Activated CD4-positive, alpha-beta T cell treated with anti-CD3 and anti-CD28 coated beads, Interleukin-2, Interleukin-6, amounts not matched to agents 100 ng/mL and 50 ng/mL, durations not matched to agents 16 hours and 8 hours (primary cell): ENCODE measurements at regions not wholly inside any gene's neighbourhood (a gene's known extent, or its start where the extent isn't known, plus 50 kb on each side); places are given as distances from the start of the nearest gene placed in this dataset.

Source experiments
- DNase-seq: peaks from one replicate; pipeline ENCODE4 v3.0.0-alpha.2; 2020

GRCh38 chr6:28709478-28710349 lies 184.0 kb downstream of the GPX5 start:
- DNase-seq = peak; percentile 22

DNA sequence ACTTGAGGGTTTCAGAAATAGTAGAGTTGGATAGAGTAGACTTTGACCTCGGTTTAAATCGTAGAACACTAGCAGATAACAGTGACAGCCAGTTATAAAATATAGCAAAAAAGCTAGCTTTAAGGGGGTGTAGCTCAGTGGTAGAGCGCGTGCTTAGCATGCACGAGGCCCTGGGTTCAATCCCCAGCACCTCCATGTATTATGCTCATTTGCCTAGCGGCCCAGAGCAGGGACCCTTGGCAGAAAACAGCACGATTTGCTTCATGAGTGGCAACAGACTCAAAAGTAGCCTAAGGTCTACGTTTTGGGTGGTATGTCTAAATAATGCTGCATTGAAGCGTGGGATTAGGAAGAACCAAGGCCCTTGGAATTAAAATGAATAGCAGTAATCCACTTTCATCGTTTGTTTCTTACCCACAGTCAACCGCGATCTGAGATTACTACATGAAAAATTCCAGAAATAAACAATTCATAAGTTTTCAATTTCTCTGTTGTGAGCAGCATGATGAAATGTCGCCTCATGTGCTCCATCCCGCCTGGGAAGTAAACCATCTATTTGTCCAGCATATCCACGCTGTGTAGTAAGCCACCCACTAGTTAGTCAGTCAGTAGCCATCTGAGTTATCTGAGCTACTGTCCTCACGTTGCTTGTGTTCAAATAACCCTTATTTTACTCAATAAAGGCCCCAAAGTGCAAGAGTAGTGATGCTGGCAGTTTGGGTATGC lies 184.9 kb downstream of the GPX5 start:
- peak; percentile 88 for DNase-seq

GRCh38 chr6:28711325-28711724 lies 185.6 kb downstream of the GPX5 start:
- DNase-seq = no peak

GRCh38 chr6:28711788-28712341 lies 186.2 kb downstream of the GPX5 start:
- DNase-seq = no peak

DNA sequence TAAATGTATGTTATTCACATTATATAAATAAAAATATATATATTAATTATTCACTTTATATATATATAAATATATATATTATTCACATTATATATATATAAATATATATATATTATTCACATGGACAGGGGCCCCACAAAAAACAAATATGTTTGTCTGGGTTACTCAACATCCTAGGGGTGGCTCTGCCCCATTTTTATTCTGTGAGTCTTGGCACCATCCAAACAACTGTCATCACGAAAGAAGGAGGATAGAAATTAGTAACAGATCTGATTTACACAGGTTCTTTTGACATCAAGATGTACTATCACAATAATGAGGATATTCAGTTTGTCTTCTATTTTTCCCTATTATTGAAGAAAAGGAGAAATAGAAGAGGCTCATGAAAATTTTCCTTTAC lies 187.3 kb downstream of the GPX5 start:
- DNase-seq = no peak

DNA sequence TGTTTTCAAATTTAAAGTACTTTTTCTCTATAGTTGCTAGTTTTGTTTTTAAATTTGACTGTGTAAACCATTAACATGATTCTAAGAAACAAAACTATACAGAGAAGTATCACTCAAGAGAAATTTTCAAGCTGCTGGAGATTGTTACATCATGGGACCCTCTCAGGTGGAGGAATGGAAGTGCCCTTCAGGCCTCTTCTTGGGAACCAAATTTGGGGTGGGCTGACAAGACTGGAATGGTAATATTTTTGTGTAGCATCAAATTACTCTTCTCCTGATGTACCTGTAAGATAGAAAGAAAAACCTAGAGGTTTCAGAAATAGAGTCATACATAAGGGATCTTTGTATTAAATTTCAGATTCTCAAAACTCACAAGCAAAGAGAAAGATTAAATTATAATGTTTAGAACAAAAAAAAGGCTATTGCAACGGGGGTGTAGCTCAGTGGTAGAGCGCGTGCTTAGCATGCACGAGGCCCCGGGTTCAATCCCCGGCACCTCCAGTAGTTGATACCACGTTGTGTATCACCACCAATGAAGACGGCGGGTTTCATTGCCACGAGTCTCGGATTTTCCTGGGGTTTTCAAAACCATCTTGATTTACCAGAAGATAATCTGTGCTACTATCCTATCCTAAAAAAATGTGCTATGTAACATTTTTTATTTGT lies 193.7 kb downstream of the GPX5 start:
- peak; percentile 86 for DNase-seq

- no peak for DNase-seq
These were observed 194.9 kb downstream of the GPX5 start for GRCh38 chr6:28720357-28721231.

DNA sequence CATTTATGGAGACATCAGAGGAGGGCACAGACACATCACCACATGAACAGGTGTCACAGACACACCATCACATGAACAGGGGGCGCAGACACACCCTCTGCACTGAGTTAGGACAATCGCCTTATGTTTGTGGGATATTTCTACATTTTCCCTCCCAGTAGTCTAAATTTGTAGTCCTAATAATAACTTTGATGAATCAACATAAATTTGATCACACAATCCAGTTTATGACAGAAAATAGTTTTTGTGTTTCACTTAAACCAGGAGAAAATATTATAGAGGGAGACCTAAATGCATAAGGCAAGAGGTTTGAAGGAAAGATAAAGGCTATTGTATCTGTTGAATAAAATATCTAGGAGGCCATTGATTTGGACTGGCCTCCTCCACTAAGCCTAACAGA lies 195.7 kb downstream of the GPX5 start:
- no peak for DNase-seq

- no peak for DNase-seq
These were observed 198.7 kb downstream of the GPX5 start for GRCh38 chr6:28724395-28724794.

DNA sequence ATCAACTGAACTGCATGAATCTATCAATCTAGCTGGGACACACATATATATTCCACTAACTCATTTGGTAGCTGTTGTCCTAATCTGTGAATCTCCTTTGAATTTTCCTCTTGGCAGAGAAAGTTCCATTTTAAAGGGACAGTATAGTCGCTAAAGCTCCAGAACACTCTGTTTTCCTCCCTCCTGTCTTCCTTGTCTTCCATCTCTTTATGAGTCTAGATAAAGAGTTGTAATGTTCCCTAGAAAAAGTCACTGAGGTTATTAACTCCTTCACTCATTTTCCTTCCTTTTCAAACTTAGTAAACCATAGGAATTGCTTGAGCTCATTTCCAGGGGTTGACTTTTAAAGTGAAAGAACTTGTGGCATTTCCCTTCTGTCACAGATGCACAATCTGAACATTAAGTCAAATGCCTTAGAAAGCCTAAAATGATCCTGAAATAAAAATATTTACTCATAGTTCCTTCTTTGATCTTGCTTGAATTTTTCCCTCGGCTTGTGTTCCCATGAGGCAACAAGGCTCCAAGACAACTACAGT lies 198.4 kb downstream of the TRIM27 start:
- DNase-seq = no peak

DNA sequence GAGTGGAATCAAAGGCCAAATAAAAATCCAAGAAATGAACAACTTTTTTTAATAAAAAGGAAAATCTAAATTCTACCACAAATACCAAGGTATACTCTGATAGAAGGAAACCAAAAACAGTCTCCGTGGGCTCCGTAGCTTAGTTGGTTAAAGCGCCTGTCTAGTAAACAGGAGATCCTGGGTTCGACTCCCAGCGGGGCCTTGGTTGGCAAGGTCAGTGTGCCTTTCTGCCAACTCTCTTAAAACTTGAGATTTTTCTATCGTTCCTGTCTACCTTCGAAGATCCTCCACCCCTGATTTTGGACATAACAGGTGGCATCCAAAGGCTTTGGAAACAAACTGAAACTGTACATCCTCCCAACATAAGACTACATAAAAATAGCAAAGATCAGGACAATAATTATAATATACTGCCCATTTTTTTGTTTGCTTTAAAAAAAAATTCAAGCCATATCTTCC lies 197.9 kb downstream of the TRIM27 start:
- DNase-seq = peak; percentile 79

GRCh38 chr6:28726569-28727309 lies 197.0 kb downstream of the TRIM27 start:
- DNase-seq = no peak

DNA sequence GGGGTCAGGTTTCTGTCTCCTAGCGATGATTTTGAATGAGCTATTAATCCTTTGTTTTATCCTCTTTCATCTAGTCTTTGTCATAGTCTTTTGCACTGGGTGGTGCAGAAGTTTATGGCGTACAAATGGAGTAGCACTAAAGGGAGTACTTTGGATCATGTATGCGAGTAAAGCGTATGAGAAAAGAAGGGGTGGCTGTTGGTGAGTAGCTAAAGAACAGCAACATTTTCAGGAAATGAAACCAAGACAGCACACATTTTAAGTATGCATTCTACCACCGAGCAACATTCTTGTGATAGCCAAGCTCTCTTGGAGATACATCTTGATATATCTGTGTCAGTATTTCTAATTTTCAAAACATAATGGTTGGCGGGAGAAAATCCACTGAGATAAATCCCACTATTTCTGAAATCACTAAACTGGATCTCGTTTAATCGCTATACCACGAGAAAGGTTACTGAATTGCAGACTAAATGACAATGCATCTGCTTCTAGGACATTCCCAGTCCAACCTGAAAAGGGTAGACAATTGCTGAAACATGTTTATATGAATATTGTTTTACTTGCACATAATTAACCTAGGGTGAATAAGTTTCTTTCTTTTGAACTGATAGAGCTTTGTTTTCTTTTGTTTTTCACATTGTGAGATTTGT lies 196.1 kb downstream of the TRIM27 start:
- no peak for DNase-seq

DNA sequence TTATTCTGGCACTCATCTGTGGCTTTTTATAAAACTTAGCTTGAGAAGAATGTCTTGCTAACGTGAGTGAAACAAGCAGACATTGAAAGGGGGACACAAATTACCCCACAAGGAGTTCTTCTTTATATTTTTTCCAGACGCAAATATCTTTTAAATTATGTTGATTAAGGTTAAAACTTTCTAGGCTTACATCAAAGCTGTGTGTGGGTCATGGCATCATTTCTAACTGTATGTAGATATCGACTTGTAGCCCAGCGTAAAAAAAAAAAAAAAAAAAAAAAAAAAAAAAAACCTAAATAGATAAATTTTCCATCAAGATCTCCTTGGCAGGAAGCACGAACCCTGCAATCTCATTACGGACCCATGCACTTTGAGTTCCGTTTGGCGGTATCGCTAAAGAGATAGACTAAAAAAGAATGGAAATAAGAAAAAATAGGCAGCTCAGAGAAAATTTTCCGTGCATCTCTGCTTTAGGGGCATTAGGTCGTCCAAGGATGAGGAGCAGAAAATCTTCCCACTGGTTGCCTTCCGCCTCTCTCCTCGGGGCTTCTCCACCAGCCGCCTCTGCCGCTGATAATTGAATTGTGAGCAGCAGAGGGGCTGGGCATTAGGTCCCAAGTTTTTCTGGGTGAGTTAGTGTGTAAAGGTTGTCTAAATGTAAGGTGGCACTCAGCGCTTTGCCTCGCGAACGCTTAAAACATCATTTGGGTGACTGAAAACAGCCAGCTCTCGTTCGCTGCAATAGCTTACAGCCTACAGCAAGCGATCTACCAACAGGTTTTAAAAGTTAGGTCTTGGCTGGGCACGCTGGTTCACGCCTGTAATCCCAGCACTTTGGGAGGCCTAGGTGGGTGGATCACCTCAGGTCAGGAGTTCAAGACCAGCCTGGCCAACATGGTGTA lies 194.0 kb downstream of the TRIM27 start:
- DNase-seq = no peak

- DNase-seq = no peak
These were observed 191.7 kb downstream of the TRIM27 start for GRCh38 chr6:28732052-28732451.

- DNase-seq = no peak
These were observed 189.3 kb downstream of the TRIM27 start for GRCh38 chr6:28734443-28734959.

GRCh38 chr6:28736121-28736520 lies 187.7 kb downstream of the TRIM27 start:
- no peak for DNase-seq

DNA sequence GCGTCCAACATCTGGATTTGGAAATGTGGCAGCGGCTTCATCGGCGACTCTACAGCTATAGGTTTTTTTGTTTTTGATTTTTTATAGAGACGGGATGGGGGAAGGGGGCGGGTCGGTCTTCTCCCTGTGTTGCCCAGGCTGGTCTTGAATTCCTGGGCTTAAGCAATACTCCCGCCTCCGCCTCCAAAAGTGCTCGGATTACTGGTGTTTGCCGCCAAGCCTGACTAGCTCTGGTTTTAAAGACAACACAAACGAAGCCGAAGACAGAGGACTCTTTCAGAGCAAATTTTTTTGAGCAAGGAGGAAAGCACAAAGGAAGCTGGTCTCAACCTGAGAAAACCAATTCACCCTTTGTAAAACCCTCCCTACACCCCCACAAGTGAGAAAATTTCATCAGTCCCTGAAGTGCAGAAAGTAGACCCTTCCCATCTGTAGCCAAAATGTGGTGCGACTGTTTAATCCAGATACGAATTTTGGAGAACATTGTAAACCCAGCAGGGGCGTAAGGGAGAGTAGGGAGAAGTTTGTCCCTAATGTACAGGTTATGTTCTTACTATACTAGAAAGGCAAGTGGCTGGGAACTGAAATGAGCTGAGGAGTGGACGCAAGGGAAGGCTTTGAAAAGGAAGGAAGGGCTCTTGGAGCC lies 185.9 kb downstream of the TRIM27 start:
- no peak for DNase-seq

GRCh38 chr6:28738396-28738765 lies 185.4 kb downstream of the TRIM27 start:
- DNase-seq = no peak
